GM12865 (cell line): ENCODE measurements at regions not wholly inside any gene's neighbourhood (a gene's known extent, or its start where the extent isn't known, plus 50 kb on each side); places are given as distances from the start of the nearest gene placed in this dataset.

Experiments
- DNase-seq: peaks from one replicate; pipeline ENCODE4 v3.0.0; 2010; ENCODE audit warnings: low read depth
- H3K4me3 ChIP-seq: 2 replicates; pipeline ENCODE4 v1.5.1; 2011; ENCODE audit warnings: mild to moderate bottlenecking, low read depth, low read length, control low read depth
- CTCF ChIP-seq: IDR thresholded peaks from 2 replicates; pipeline ENCODE4 v1.5.1; 2011; ENCODE audit warnings: low read length, control low read depth, low read depth, inconsistent platforms; ENCODE audit not compliant: insufficient read depth; ENCODE audit errors: missing control alignments

GRCh38 chr9:126235336-126236243, 91.0 kb upstream of the MVB12B start:
- TF ChIP-seq CTCF: no peak
- DNase-seq: no peak
- H3K4me3 ChIP-seq: no peak overlapping the region

DNA sequence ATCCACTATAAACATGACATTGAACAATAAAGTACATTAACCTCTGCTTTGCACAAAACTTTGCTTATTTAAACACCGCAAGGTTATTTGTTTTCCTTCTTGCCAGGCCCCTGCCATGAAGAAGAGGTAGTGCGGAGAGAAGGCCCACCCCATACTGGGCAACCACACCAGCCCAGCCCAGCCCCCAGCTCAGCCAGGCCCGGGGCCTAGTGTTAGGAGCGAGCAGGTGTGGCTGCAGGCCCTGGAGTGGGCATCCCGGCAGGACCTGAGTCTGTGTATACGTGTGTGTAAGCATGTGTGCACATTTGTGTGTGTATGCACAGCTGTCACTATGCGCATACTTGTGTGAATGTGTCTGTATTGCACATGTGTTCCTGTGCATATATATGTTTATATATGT, 90.4 kb upstream of the MVB12B start:
- DNase-seq: no peak
- no peak overlapping the region for H3K4me3 ChIP-seq

GRCh38 chr9:126238415-126238814, 88.2 kb upstream of the MVB12B start:
- no peak for DNase-seq
- TF ChIP-seq CTCF: no peak
- H3K4me3 ChIP-seq: no peak overlapping the region

More for the DNA sequence above, 90.4 kb upstream of the MVB12B start:
- TF ChIP-seq CTCF: no peak

GRCh38 chr9:126239515-126239914, 87.1 kb upstream of the MVB12B start:
- H3K4me3 ChIP-seq: no peak overlapping the region
- TF ChIP-seq CTCF: no peak
- no peak for DNase-seq

DNA sequence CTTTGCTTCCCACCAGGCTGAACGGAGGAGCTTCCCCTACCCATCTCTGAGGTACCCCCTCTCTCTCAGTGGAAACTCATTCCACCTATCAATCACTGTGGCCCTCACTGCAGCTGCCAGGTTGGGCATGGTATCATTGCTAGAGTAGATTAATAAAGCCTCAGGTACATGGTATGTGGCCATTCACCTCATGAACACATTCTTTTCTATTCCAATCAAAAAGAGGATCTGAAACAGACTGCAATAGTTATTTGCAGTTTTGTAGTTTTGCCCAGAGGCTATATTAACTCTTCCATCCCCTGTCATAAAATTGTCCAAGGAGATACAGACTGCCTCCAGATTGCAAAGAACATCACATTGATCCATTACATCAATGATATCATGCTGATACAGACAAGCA, 85.8 kb upstream of the MVB12B start:
- no peak for DNase-seq
- TF ChIP-seq CTCF: no peak
- H3K4me3 ChIP-seq: no peak overlapping the region

DNA sequence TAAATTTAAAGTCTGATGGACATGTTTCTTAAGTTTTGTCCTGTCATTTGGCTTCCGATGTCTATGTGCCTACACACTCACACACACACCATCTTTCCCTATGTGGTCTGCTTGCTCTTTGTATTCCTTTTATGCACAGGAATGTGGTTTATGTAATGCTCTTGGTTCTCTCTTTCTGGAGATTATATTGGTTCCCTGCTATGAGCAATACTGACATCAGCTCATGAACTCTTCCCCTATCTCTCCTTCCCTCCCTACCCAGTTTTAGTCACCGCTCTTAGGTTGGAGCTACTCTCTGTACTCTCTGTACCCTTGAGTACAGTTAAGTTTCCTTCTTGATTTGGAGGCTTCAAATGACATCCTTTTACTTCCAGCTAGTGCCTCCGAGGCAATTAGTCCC, 77.9 kb upstream of the MVB12B start:
- TF ChIP-seq CTCF: no peak

GRCh38 chr9:126261584-126262356, 64.9 kb upstream of the MVB12B start:
- no peak for TF ChIP-seq CTCF
- no peak for DNase-seq
- H3K4me3 ChIP-seq: no peak overlapping the region

More for the DNA sequence above, 77.9 kb upstream of the MVB12B start:
- no peak overlapping the region for H3K4me3 ChIP-seq
- no peak for DNase-seq
